H9 (cell line): ENCODE measurements at regions not wholly inside any gene's neighbourhood (a gene's known extent, or its start where the extent isn't known, plus 50 kb on each side); places are given as distances from the start of the nearest gene placed in this dataset.

Source experiments
- DNase-seq: peaks from one replicate; pipeline ENCODE4 v3.0.0-alpha.2; 2017
- H2AFZ ChIP-seq: one replicate; pipeline ENCODE4 v1.6.1; 2013; ENCODE audit warnings: mild to moderate bottlenecking, low read length, control low read depth, moderate library complexity
- H2AK5ac ChIP-seq: 2 replicates; pipeline ENCODE4 v1.6.1; 2013; ENCODE audit warnings: low read length, control low read depth, mixed read lengths; ENCODE audit not compliant: insufficient read length
- H2BK120ac ChIP-seq: one replicate; pipeline ENCODE4 v1.6.1; 2013; ENCODE audit warnings: low read depth, mild to moderate bottlenecking, low read length, control low read depth, inconsistent platforms; ENCODE audit not compliant: poor library complexity, severe bottlenecking
- H2BK12ac ChIP-seq: 2 replicates; pipeline ENCODE4 v1.6.1; 2013; ENCODE audit warnings: low read length, control low read depth, mixed read lengths, low read depth; ENCODE audit not compliant: insufficient read length
- H2BK15ac ChIP-seq: 2 replicates; pipeline ENCODE4 v1.6.1; 2013; ENCODE audit warnings: low read depth, low read length, control low read depth
- H2BK20ac ChIP-seq: one replicate; pipeline ENCODE4 v1.6.1; 2013; ENCODE audit warnings: low read depth, mild to moderate bottlenecking, low read length, control low read depth, inconsistent platforms; ENCODE audit not compliant: poor library complexity, severe bottlenecking
- H2BK5ac ChIP-seq: 2 replicates; pipeline ENCODE4 v1.6.1; 2013; ENCODE audit warnings: low read length, control low read depth, mixed read lengths; ENCODE audit not compliant: insufficient read length
- H3K14ac ChIP-seq: 2 replicates; pipeline ENCODE4 v1.6.1; 2013; ENCODE audit warnings: low read length, control low read depth; ENCODE audit not compliant: insufficient read depth
- H3K18ac ChIP-seq: 2 replicates; pipeline ENCODE4 v1.6.1; 2013; ENCODE audit warnings: low read depth, mild to moderate bottlenecking, mixed read lengths, low read length, control low read depth; ENCODE audit not compliant: insufficient read length
- H3K23ac ChIP-seq: 2 replicates; pipeline ENCODE4 v1.6.1; 2013; ENCODE audit warnings: low read length, control low read depth, mixed read lengths, low read depth; ENCODE audit not compliant: insufficient read length
- H3K23me2 ChIP-seq: 2 replicates; pipeline ENCODE4 v1.6.1; 2013; ENCODE audit warnings: low read depth, mild to moderate bottlenecking, mixed read lengths, low read length, control low read depth; ENCODE audit not compliant: insufficient read length, poor library complexity, severe bottlenecking
- H3K27ac ChIP-seq: 2 replicates; pipeline ENCODE4 v1.5.1; 2013; ENCODE audit warnings: low read length, control low read depth, mixed read lengths, low read depth; ENCODE audit not compliant: insufficient read length
- H3K27me3 ChIP-seq: 2 replicates; pipeline ENCODE4 v1.6.1; 2013; ENCODE audit warnings: low read length, control low read depth, inconsistent platforms; ENCODE audit not compliant: insufficient read depth
- H3K4ac ChIP-seq: 2 replicates; pipeline ENCODE4 v1.6.1; 2013; ENCODE audit warnings: low read depth, mild to moderate bottlenecking, control low read depth, inconsistent platforms, low read length, moderate library complexity
- H3K4me1 ChIP-seq: 2 replicates; pipeline ENCODE4 v1.6.1; 2013; ENCODE audit warnings: low read length, control low read depth, inconsistent platforms; ENCODE audit not compliant: insufficient read depth
- H3K4me2 ChIP-seq: 2 replicates; pipeline ENCODE4 v1.6.1; 2013; ENCODE audit warnings: low read length, control low read depth, mixed read lengths; ENCODE audit not compliant: insufficient read length, insufficient read depth
- H3K56ac ChIP-seq: 2 replicates; pipeline ENCODE4 v1.6.1; 2013; ENCODE audit warnings: low read depth, mild to moderate bottlenecking, mixed read lengths, low read length, control low read depth; ENCODE audit not compliant: insufficient read length
- H3K79me1 ChIP-seq: 2 replicates; pipeline ENCODE4 v1.6.1; 2013; ENCODE audit warnings: low read depth, mild to moderate bottlenecking, moderate library complexity, low read length, control low read depth, inconsistent platforms; ENCODE audit not compliant: insufficient read depth, poor library complexity, severe bottlenecking
- H3K79me2 ChIP-seq: 2 replicates; pipeline ENCODE4 v1.6.1; 2013; ENCODE audit warnings: low read length, control low read depth, inconsistent platforms; ENCODE audit not compliant: insufficient read depth
- H3K9ac ChIP-seq: 2 replicates; pipeline ENCODE4 v1.6.1; 2013; ENCODE audit warnings: low read length, control low read depth, mixed read lengths; ENCODE audit not compliant: insufficient read length; ENCODE audit errors: extremely low read depth
- H3K9me3 ChIP-seq: one replicate; pipeline ENCODE4 v1.6.1; 2013; ENCODE audit warnings: low read depth, low read length, inconsistent platforms; ENCODE audit not compliant: control insufficient read depth
- H3T11ph ChIP-seq: one replicate; pipeline ENCODE4 v1.6.1; 2013; ENCODE audit warnings: mild to moderate bottlenecking, low read length, control low read depth, inconsistent platforms
- H4K20me1 ChIP-seq: one replicate; pipeline ENCODE4 v1.6.1; 2013; ENCODE audit not compliant: control insufficient read depth, insufficient read length, insufficient read depth
- H4K5ac ChIP-seq: 2 replicates; pipeline ENCODE4 v1.6.1; 2013; ENCODE audit warnings: low read depth, mild to moderate bottlenecking, mixed read lengths, low read length, control low read depth; ENCODE audit not compliant: insufficient read length
- H4K8ac ChIP-seq: replicated peaks from 2 replicates; pipeline ENCODE4 v1.6.1; 2013; ENCODE audit warnings: low read length, control low read depth, mixed read lengths, low read depth; ENCODE audit not compliant: insufficient read length
- H4K91ac ChIP-seq: 2 replicates; pipeline ENCODE4 v1.6.1; 2013; ENCODE audit warnings: low read depth, mild to moderate bottlenecking, moderate library complexity, mixed read lengths, low read length, control low read depth; ENCODE audit not compliant: insufficient read length
- H3K27ac Mint-ChIP-seq, 3 experiments: 2 replicates in 2 of 3; 3 replicates in 1 of 3; pipeline ENCODE4 v1.8.0; 2020 to 2021; ENCODE audit warnings: mixed read lengths in 3 of 3, mild to moderate bottlenecking in 1 of 3, moderate library complexity in 1 of 3
- H3K27me3 Mint-ChIP-seq: 2 replicates; pipeline ENCODE4 v1.8.0; 2021; ENCODE audit warnings: low read depth, mild to moderate bottlenecking, moderate library complexity, mixed read lengths
- H3K36me3 Mint-ChIP-seq, 3 experiments: 2 replicates in 2 of 3; 3 replicates in 1 of 3; pipeline ENCODE4 v1.8.0; 2020 to 2021; ENCODE audit warnings: low read depth in 3 of 3, mixed read lengths in 3 of 3; ENCODE audit not compliant: insufficient read depth in 1 of 3
- H3K4me1 Mint-ChIP-seq, 2 experiments: 2 replicates each; pipeline ENCODE4 v1.8.0; 2020; ENCODE audit warnings: mixed read lengths in 2 of 2
- H3K4me3 Mint-ChIP-seq, 2 experiments: 2 replicates in 1 of 2; 3 replicates in 1 of 2; pipeline ENCODE4 v1.8.0; 2020 to 2021; ENCODE audit warnings: mild to moderate bottlenecking in 2 of 2, mixed read lengths in 2 of 2, moderate library complexity in 1 of 2
- H3K9me3 Mint-ChIP-seq, 2 experiments: 2 replicates in 1 of 2; 3 replicates in 1 of 2; pipeline ENCODE4 v1.8.0; 2020; ENCODE audit warnings: mild to moderate bottlenecking in 2 of 2, mixed read lengths in 2 of 2, moderate library complexity in 1 of 2
- CTCF ChIP-seq: fragments of 200-600 bp; sonication (generic); conservative IDR thresholded peaks from 3 replicates; pipeline ENCODE4 v1.8.0; 2021; ENCODE audit warnings: antibody characterized with exemption, mild to moderate bottlenecking
- WGBS: extraction: QIAGEN DNeasy Blood & Tissue Kit; methylation state at CpG from one replicate; pipeline ENCODE4 v1.1.7; 2013; ENCODE audit warnings: missing lambda C conversion rate, low lambda C conversion rate, mixed read lengths; ENCODE audit not compliant: insufficient read length; ENCODE audit errors: extremely low coverage; 5-methylcytosine and 5-hydroxymethylcytosine counted together

- H3K4ac ChIP-seq = no peak overlapping the region
- no peak overlapping the region for H3K14ac ChIP-seq
- DNase-seq = no peak
- WGBS = no CpG with 5 or more reads among the region's 1 CpG
- H3K9ac ChIP-seq = no peak overlapping the region
- H3K56ac ChIP-seq = no peak overlapping the region
- H3T11ph ChIP-seq = no peak overlapping the region
- H3K27ac ChIP-seq = no peak overlapping the region
- no peaks in the 10 kb centered on the region for H3K23me2 ChIP-seq
- H4K91ac ChIP-seq = no peak overlapping the region
- no peaks in the 10 kb centered on the region for H3K79me1 ChIP-seq
- no peak overlapping the region for H3K27ac Mint-ChIP-seq
- H3K4me1 ChIP-seq = no peaks in the 10 kb centered on the region
- H3K23ac ChIP-seq = no peak overlapping the region
- no peak overlapping the region for H2BK20ac ChIP-seq
- no peak overlapping the region for H3K18ac ChIP-seq
- no peaks in the 10 kb centered on the region for H3K79me2 ChIP-seq
- H2AK5ac ChIP-seq = no peak overlapping the region
- H3K27me3 Mint-ChIP-seq = no peaks in the 10 kb centered on the region; the same call in 1 of the 2 replicates
- H4K20me1 ChIP-seq = no peaks in the 10 kb centered on the region
- no peak overlapping the region for H2BK5ac ChIP-seq
- H3K4me3 Mint-ChIP-seq = no peak overlapping the region
- no peak overlapping the region for H2BK15ac ChIP-seq
- H4K8ac ChIP-seq = no peak overlapping the region
- no peaks in the 10 kb centered on the region for H3K9me3 ChIP-seq
- no peak overlapping the region for H2BK12ac ChIP-seq
- no peak overlapping the region for H4K5ac ChIP-seq
- TF ChIP-seq CTCF = no peak
- no peaks in the 10 kb centered on the region for H3K27me3 ChIP-seq
- no peak overlapping the region for H2BK120ac ChIP-seq
- no peak overlapping the region for H3K4me2 ChIP-seq
- peaks cover 0 to 8% of the 10 kb centered on the region in 2 experiments; a peak in 2 of 4 replicates for H3K4me1 Mint-ChIP-seq
- no peaks in the 10 kb centered on the region for H3K9me3 Mint-ChIP-seq
- no peak overlapping the region for H2AFZ ChIP-seq
- H3K36me3 Mint-ChIP-seq = no peaks in the 10 kb centered on the region
Measured at GRCh38 chr12:58325561-58325960, 384.2 kb downstream of the ATP23 start.
